ENCODE measurements at regions not wholly inside any gene's neighbourhood (a gene's known extent, or its start where the extent isn't known, plus 50 kb on each side); places are given as distances from the start of the nearest gene placed in this dataset.

- Mint-ChIP-seq H3K4me3 (no peak overlapping the region), H3K4me1 (no peaks in the 10 kb centered on the region), H3K27ac (no peak overlapping the region), H3K36me3 (no peaks in the 10 kb centered on the region), H3K27me3 (ENCODE audit: low read depth in 2 of 2) (peaks cover 19 to 27% of the 10 kb centered on the region in 2 donors), H3K9me3 (no peaks in the 10 kb centered on the region)
- H3K27ac ChIP-seq (ENCODE audit: low read length) = no peak overlapping the region
- H3K9me3 ChIP-seq (ENCODE audit: control insufficient read depth, insufficient read depth, low read length) = no peaks in the 10 kb centered on the region
- ATAC-seq = no peak
- 90% methylated on average over 12 of the region's 12 CpGs for WGBS (ENCODE audit: insufficient coverage)
- no peaks in the 10 kb centered on the region for H3K36me3 ChIP-seq (ENCODE audit: control insufficient read depth, insufficient read depth, low read length)
- H3K27me3 ChIP-seq (ENCODE audit: control insufficient read depth, insufficient read depth, low read length) = no peaks in the 10 kb centered on the region
- intact Hi-C loops (cut with micrococcal nuclease) = no loop called here
- no peak for TF ChIP-seq CTCF (IDR thresholded peaks at IDR 0.05)
- H3K4me3 ChIP-seq (ENCODE audit: low read length) = no peak overlapping the region
- H3K4me1 ChIP-seq (ENCODE audit: control insufficient read depth, insufficient read depth, low read length) = no peaks in the 10 kb centered on the region
- DNase-seq = no peak
These were observed 180.0 kb downstream of the USP12 start for GRCh38 chr13:26991508-26992181.

- no peak overlapping the region for H3K27ac ChIP-seq (ENCODE audit: low read length)
- peaks cover 16 to 20% of the 10 kb centered on the region in 2 donors for H3K27me3 Mint-ChIP-seq (ENCODE audit: low read depth in 2 of 2)
- H3K4me1 ChIP-seq (ENCODE audit: control insufficient read depth, insufficient read depth, low read length) = no peaks in the 10 kb centered on the region
- no peak overlapping the region for H3K4me3 Mint-ChIP-seq
- DNase-seq (no peak), ATAC-seq (no peak)
- WGBS (ENCODE audit: insufficient coverage) = 87% methylated on average over 16 of the region's 16 CpGs
- no peaks in the 10 kb centered on the region for H3K36me3 ChIP-seq (ENCODE audit: control insufficient read depth, insufficient read depth, low read length)
- H3K9me3 Mint-ChIP-seq = no peaks in the 10 kb centered on the region
- intact Hi-C loops (cut with micrococcal nuclease) = loop anchor here (5.0 kb wide), 1 partner anchor 292 kb away; no protein-coding TSS in a partner anchor
- H3K4me1 Mint-ChIP-seq = no peaks in the 10 kb centered on the region
- H3K4me3 ChIP-seq (ENCODE audit: low read length) = no peak overlapping the region
- no peak overlapping the region for H3K27ac Mint-ChIP-seq
- TF ChIP-seq CTCF (IDR thresholded peaks at IDR 0.05) = no peak
- H3K36me3 Mint-ChIP-seq = no peaks in the 10 kb centered on the region
- H3K27me3 ChIP-seq (ENCODE audit: control insufficient read depth, insufficient read depth, low read length) = no peaks in the 10 kb centered on the region
- no peaks in the 10 kb centered on the region for H3K9me3 ChIP-seq (ENCODE audit: control insufficient read depth, insufficient read depth, low read length)
These were observed 181.5 kb downstream of the USP12 start for GRCh38 chr13:26989957-26990713.

- H3K4me3 ChIP-seq (ENCODE audit: low read length) = no peak overlapping the region
- Mint-ChIP-seq H3K36me3 (no peaks in the 10 kb centered on the region), H3K4me3 (no peak overlapping the region), H3K27me3 (ENCODE audit: low read depth in 2 of 2) (peaks cover 12 to 15% of the 10 kb centered on the region in 2 donors), H3K4me1 (no peaks in the 10 kb centered on the region), H3K27ac (no peak overlapping the region), H3K9me3 (no peaks in the 10 kb centered on the region)
- no peak for DNase-seq
- H3K9me3 ChIP-seq (ENCODE audit: control insufficient read depth, insufficient read depth, low read length) = no peaks in the 10 kb centered on the region
- H3K27me3 ChIP-seq (ENCODE audit: control insufficient read depth, insufficient read depth, low read length) = no peaks in the 10 kb centered on the region
- 83% methylated on average over 15 of the region's 15 CpGs for WGBS (ENCODE audit: insufficient coverage)
- intact Hi-C loops (cut with micrococcal nuclease) = loop anchor here (5.0 kb wide), 1 partner anchor 293 kb away; no protein-coding TSS in a partner anchor
- no peak for ATAC-seq
- TF ChIP-seq CTCF (IDR thresholded peaks at IDR 0.05) = no peak
- H3K27ac ChIP-seq (ENCODE audit: low read length) = no peak overlapping the region
- no peaks in the 10 kb centered on the region for H3K36me3 ChIP-seq (ENCODE audit: control insufficient read depth, insufficient read depth, low read length)
- H3K4me1 ChIP-seq (ENCODE audit: control insufficient read depth, insufficient read depth, low read length) = no peaks in the 10 kb centered on the region
These were observed 182.2 kb downstream of the USP12 start for GRCh38 chr13:26989261-26989956.

Measured in natural killer cell (primary cell).